ENCODE measurements at regions not wholly inside any gene's neighbourhood (a gene's known extent, or its start where the extent isn't known, plus 50 kb on each side); places are given as distances from the start of the nearest gene placed in this dataset.

DNA sequence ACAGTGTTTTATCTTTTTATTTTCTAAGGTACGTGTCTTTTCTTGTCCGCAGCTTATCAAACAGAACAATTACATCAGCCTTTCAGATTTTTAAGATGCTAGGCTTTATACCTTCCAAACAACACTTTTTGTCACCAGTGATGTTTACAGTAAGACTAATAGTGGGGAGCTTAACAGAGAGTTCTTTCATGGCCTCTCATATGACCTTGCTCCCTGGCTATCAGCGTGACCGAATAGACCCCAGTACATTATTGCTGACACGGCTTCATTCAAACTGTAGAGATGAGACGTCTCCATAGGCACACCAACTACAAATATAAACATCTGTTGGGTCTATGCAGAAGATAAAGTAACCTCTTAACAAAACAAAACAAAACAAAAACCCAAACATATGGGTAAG is 477.6 kb upstream of the KCNMB2 start:
- no peaks in the 10 kb centered on the region for H3K27me3 ChIP-seq (ENCODE audit: control insufficient read depth, low read length)
- H3K9me3 ChIP-seq (ENCODE audit: control insufficient read depth, insufficient read depth, low read length), result no peaks in the 10 kb centered on the region
- no peaks in the 10 kb centered on the region for H3K79me2 ChIP-seq (ENCODE audit: control insufficient read depth, low read length)
- no peaks in the 10 kb centered on the region for H4K20me1 ChIP-seq (ENCODE audit: control insufficient read depth, insufficient read depth, low read depth, low read length)
- H3K4me3 ChIP-seq (ENCODE audit: low read length), result no peak overlapping the region
- H3K36me3 ChIP-seq (ENCODE audit: control insufficient read depth, low read length), result no peaks in the 10 kb centered on the region
- no peak overlapping the region for H3K27ac ChIP-seq (ENCODE audit: low read depth, low read length)
- H3K4me2 ChIP-seq (ENCODE audit: low read length), result no peak overlapping the region
- no peaks in the 10 kb centered on the region for H3K9me2 ChIP-seq (replicated peaks; ENCODE audit: control insufficient read depth, low read length)
- no peaks in the 10 kb centered on the region for H3F3A ChIP-seq (ENCODE audit: control insufficient read depth, insufficient read depth)
- no peaks in the 10 kb centered on the region for H3K4me1 ChIP-seq (ENCODE audit: control insufficient read depth, low read length)
- TF ChIP-seq EZH2phosphoT487 (IDR thresholded peaks at IDR 0.05; ENCODE audit: borderline replicate concordance, low read length), result no peak
- TF ChIP-seq, protein P1, sequence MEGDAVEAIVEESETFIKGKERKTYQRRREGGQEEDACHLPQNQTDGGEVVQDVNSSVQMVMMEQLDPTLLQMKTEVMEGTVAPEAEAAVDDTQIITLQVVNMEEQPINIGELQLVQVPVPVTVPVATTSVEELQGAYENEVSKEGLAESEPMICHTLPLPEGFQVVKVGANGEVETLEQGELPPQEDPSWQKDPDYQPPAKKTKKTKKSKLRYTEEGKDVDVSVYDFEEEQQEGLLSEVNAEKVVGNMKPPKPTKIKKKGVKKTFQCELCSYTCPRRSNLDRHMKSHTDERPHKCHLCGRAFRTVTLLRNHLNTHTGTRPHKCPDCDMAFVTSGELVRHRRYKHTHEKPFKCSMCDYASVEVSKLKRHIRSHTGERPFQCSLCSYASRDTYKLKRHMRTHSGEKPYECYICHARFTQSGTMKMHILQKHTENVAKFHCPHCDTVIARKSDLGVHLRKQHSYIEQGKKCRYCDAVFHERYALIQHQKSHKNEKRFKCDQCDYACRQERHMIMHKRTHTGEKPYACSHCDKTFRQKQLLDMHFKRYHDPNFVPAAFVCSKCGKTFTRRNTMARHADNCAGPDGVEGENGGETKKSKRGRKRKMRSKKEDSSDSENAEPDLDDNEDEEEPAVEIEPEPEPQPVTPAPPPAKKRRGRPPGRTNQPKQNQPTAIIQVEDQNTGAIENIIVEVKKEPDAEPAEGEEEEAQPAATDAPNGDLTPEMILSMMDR (IDR thresholded peaks at IDR 0.05; ENCODE audit: low read depth, low read length, poor library complexity, severe bottlenecking), result no peak

DNA sequence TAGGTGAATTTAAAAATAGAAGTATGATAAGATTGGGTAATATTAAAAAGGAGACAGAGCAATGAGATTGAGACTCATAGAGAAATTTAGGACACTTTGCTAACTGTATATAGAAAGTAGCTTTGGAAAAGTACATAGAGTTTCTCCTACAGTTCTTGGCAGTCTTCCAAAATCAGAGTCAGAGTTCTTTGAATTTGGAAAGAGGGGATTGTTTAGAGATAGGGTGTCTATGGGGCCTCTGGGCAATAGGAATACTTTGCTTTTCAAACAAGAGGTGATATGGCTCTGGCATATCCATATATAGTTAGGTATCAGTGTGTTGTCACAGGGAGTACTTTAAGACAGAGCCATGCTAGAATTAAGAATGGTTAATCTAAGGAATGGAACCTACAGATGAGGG is 477.1 kb upstream of the KCNMB2 start:
- H3K4me3 ChIP-seq (ENCODE audit: low read length), result no peak overlapping the region
- no peaks in the 10 kb centered on the region for H3K79me2 ChIP-seq (ENCODE audit: control insufficient read depth, low read length)
- H3K4me2 ChIP-seq (ENCODE audit: low read length), result no peak overlapping the region
- no peak overlapping the region for H3K27ac ChIP-seq (ENCODE audit: low read depth, low read length)
- H3K36me3 ChIP-seq (ENCODE audit: control insufficient read depth, low read length), result no peaks in the 10 kb centered on the region
- H3F3A ChIP-seq (ENCODE audit: control insufficient read depth, insufficient read depth), result no peaks in the 10 kb centered on the region
- no peaks in the 10 kb centered on the region for H3K9me3 ChIP-seq (ENCODE audit: control insufficient read depth, insufficient read depth, low read length)
- no peaks in the 10 kb centered on the region for H4K20me1 ChIP-seq (ENCODE audit: control insufficient read depth, insufficient read depth, low read depth, low read length)
- no peaks in the 10 kb centered on the region for H3K9me2 ChIP-seq (replicated peaks; ENCODE audit: control insufficient read depth, low read length)
- TF ChIP-seq, protein P1 (IDR thresholded peaks at IDR 0.05; ENCODE audit: low read depth, low read length, poor library complexity, severe bottlenecking), result no peak
- no peak for TF ChIP-seq EZH2phosphoT487 (IDR thresholded peaks at IDR 0.05; ENCODE audit: borderline replicate concordance, low read length)
- no peaks in the 10 kb centered on the region for H3K27me3 ChIP-seq (ENCODE audit: control insufficient read depth, low read length)
- no peaks in the 10 kb centered on the region for H3K4me1 ChIP-seq (ENCODE audit: control insufficient read depth, low read length)

DNA sequence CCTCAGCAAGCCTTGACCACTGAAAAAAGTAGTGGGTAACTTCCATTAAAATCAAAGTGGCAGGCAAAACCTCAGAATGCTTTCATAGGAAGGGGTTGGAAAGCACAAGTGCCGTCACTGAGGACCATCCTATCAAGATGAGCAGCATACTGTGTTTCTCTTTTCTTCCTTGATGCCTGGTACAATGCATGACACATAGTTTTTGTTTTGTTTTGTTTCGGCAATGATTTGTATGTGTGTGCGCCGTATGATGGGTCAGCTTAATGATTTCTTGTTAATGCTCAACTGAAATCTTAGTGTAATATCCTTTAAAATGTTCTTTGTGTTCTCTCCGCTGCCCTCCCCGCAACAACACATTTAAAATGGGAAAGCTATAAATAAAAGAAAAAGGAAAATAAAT is 476.4 kb upstream of the KCNMB2 start:
- Histone ChIP-seq H3F3A (ENCODE audit: control insufficient read depth, insufficient read depth) (no peaks in the 10 kb centered on the region), H3K27me3 (ENCODE audit: control insufficient read depth, low read length) (no peaks in the 10 kb centered on the region), H3K9me3 (ENCODE audit: control insufficient read depth, insufficient read depth, low read length) (no peaks in the 10 kb centered on the region), H3K79me2 (ENCODE audit: control insufficient read depth, low read length) (no peaks in the 10 kb centered on the region), H3K4me1 (ENCODE audit: control insufficient read depth, low read length) (no peaks in the 10 kb centered on the region), H3K36me3 (ENCODE audit: control insufficient read depth, low read length) (no peaks in the 10 kb centered on the region), H3K9me2 (replicated peaks; ENCODE audit: control insufficient read depth, low read length) (no peaks in the 10 kb centered on the region), H3K27ac (ENCODE audit: low read depth, low read length) (no peak overlapping the region), H3K4me3 (ENCODE audit: low read length) (no peak overlapping the region), H3K4me2 (ENCODE audit: low read length) (no peak overlapping the region), H4K20me1 (ENCODE audit: control insufficient read depth, insufficient read depth, low read depth, low read length) (no peaks in the 10 kb centered on the region)
- no peak for TF ChIP-seq EZH2phosphoT487 (IDR thresholded peaks at IDR 0.05; ENCODE audit: borderline replicate concordance, low read length)
- TF ChIP-seq, protein P1 (IDR thresholded peaks at IDR 0.05; ENCODE audit: low read depth, low read length, poor library complexity, severe bottlenecking), result no peak

DNA sequence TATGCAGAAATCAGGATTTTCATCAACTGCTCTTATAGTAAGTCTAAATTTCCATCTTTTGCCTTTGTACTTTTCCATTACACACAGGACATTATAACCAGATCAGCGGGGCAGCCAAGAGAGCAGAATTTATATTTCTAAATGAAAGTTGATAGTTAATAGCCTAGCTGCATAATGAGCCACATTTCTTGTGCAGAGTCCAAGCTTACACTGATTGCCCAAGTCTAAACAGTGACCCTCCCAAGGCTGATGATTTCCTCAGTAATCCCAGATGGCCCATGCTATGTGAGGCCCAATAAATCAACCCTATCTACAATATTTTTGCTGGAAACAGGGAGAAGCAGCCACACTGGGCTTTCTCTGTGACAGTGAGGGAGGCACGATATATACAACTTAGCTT is 475.8 kb upstream of the KCNMB2 start:
- H3K4me1 ChIP-seq (ENCODE audit: control insufficient read depth, low read length), result no peaks in the 10 kb centered on the region
- H3K79me2 ChIP-seq (ENCODE audit: control insufficient read depth, low read length), result no peaks in the 10 kb centered on the region
- H3K9me2 ChIP-seq (replicated peaks; ENCODE audit: control insufficient read depth, low read length), result no peaks in the 10 kb centered on the region
- no peak overlapping the region for H3K27ac ChIP-seq (ENCODE audit: low read depth, low read length)
- no peaks in the 10 kb centered on the region for H3K9me3 ChIP-seq (ENCODE audit: control insufficient read depth, insufficient read depth, low read length)
- H3K4me2 ChIP-seq (ENCODE audit: low read length), result no peak overlapping the region
- no peaks in the 10 kb centered on the region for H3K36me3 ChIP-seq (ENCODE audit: control insufficient read depth, low read length)
- TF ChIP-seq, protein P1 (IDR thresholded peaks at IDR 0.05; ENCODE audit: low read depth, low read length, poor library complexity, severe bottlenecking), result no peak
- no peak for TF ChIP-seq EZH2phosphoT487 (IDR thresholded peaks at IDR 0.05; ENCODE audit: borderline replicate concordance, low read length)
- no peaks in the 10 kb centered on the region for H3K27me3 ChIP-seq (ENCODE audit: control insufficient read depth, low read length)
- no peaks in the 10 kb centered on the region for H3F3A ChIP-seq (ENCODE audit: control insufficient read depth, insufficient read depth)
- no peaks in the 10 kb centered on the region for H4K20me1 ChIP-seq (ENCODE audit: control insufficient read depth, insufficient read depth, low read depth, low read length)
- H3K4me3 ChIP-seq (ENCODE audit: low read length), result no peak overlapping the region
